ENCODE measurements at regions not wholly inside any gene's neighbourhood (a gene's known extent, or its start where the extent isn't known, plus 50 kb on each side); places are given as distances from the start of the nearest gene placed in this dataset.

GRCh38 chr6:95185874-95186273, 391.5 kb upstream of the MANEA start:
- peak; percentile 40; the same call in 1 of the 2 replicates for TF ChIP-seq CTCF (conservative IDR thresholded peaks at IDR 0.05)
- no peak overlapping the region for H3K27ac ChIP-seq

- TF ChIP-seq CTCF (conservative IDR thresholded peaks at IDR 0.05): no peak
- no peak overlapping the region for H3K27ac ChIP-seq
These were observed 390.6 kb upstream of the MANEA start for GRCh38 chr6:95186710-95187109.

GRCh38 chr6:95197590-95197989, 379.7 kb upstream of the MANEA start:
- H3K27ac ChIP-seq: no peak overlapping the region
- TF ChIP-seq CTCF (conservative IDR thresholded peaks at IDR 0.05): no peak

GRCh38 chr6:95203153-95203754, 374.1 kb upstream of the MANEA start:
- no peak overlapping the region for H3K27ac ChIP-seq
- TF ChIP-seq CTCF (conservative IDR thresholded peaks at IDR 0.05): peak; percentile 87

- TF ChIP-seq CTCF (conservative IDR thresholded peaks at IDR 0.05): no peak
- H3K27ac ChIP-seq: no peak overlapping the region
These were observed 373.2 kb upstream of the MANEA start for GRCh38 chr6:95204178-95204577.

- H3K27ac ChIP-seq: no peak overlapping the region
- TF ChIP-seq CTCF (conservative IDR thresholded peaks at IDR 0.05): no peak
These were observed 368.7 kb upstream of the MANEA start for GRCh38 chr6:95208621-95209020.

GRCh38 chr6:95209074-95209473, 368.3 kb upstream of the MANEA start:
- no peak for TF ChIP-seq CTCF (conservative IDR thresholded peaks at IDR 0.05)
- no peak overlapping the region for H3K27ac ChIP-seq

Data from VCaP (cell line).